ENCODE measurements at regions not wholly inside any gene's neighbourhood (a gene's known extent, or its start where the extent isn't known, plus 50 kb on each side); places are given as distances from the start of the nearest gene placed in this dataset.
A peak's percentile ranks its signal among the peaks of the same experiment; 100 is the strongest.

DNA sequence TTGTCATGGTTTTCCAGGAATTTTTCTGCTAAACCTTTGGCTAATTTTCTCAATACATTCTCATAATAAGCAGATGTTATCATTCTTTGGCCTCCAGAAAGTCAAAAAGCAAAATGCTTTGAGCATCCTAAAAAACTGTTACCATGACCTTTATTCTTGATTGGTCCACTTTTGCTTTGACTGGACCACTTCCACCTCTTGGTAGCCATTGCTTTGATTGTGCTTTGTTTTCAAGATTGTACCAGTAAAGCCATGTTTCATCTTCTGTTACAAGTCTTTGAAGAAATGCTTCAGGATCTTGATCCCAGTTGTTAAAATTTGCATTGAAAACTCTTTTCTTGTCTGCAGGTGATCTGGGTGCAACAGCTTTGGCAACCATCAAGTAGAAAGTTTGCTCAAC is 180.1 kb downstream of the DUSP6 start:
- Histone ChIP-seq H3K27ac (peak overlapping the region; percentile 77), H3K9me3 (no peaks in the 10 kb centered on the region), H3K4me3 (ENCODE audit: low read depth in 1 of 2, low read length in 1 of 2) (no peak overlapping the region), H3K4me1 (ENCODE audit: control insufficient read depth in 1 of 2, insufficient read depth in 1 of 2, low read depth in 1 of 2, low read length in 1 of 2) (peaks cover 28 to 38% of the 10 kb centered on the region in 2 experiments), H3K27me3 (no peaks in the 10 kb centered on the region), H3K36me3 (no peaks in the 10 kb centered on the region)
- TF ChIP-seq, protein P1, sequence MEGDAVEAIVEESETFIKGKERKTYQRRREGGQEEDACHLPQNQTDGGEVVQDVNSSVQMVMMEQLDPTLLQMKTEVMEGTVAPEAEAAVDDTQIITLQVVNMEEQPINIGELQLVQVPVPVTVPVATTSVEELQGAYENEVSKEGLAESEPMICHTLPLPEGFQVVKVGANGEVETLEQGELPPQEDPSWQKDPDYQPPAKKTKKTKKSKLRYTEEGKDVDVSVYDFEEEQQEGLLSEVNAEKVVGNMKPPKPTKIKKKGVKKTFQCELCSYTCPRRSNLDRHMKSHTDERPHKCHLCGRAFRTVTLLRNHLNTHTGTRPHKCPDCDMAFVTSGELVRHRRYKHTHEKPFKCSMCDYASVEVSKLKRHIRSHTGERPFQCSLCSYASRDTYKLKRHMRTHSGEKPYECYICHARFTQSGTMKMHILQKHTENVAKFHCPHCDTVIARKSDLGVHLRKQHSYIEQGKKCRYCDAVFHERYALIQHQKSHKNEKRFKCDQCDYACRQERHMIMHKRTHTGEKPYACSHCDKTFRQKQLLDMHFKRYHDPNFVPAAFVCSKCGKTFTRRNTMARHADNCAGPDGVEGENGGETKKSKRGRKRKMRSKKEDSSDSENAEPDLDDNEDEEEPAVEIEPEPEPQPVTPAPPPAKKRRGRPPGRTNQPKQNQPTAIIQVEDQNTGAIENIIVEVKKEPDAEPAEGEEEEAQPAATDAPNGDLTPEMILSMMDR (IDR thresholded peaks at IDR 0.05): no peak

DNA sequence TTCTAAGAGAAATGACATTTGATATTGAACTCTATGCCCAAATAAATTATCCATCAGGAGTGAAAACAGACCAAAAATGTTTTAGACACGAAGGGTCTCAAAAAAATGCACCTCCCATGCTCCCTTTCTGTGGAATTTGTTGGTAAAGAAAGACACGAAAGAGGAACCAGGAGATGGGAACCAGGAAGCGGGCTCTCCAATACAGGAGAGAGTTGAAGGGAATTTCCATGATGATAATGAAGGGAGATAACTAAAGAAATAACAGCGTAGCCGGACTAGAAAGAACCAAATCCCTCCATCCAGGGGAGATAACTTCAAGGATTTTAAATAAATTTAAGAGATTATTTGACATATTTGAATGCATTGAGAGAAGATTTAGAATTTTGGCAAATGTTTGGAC is 183.0 kb downstream of the DUSP6 start:
- TF ChIP-seq, protein P1 (IDR thresholded peaks at IDR 0.05): no peak
- H3K4me3 ChIP-seq (ENCODE audit: low read depth in 1 of 2, low read length in 1 of 2): no peak overlapping the region

DNA sequence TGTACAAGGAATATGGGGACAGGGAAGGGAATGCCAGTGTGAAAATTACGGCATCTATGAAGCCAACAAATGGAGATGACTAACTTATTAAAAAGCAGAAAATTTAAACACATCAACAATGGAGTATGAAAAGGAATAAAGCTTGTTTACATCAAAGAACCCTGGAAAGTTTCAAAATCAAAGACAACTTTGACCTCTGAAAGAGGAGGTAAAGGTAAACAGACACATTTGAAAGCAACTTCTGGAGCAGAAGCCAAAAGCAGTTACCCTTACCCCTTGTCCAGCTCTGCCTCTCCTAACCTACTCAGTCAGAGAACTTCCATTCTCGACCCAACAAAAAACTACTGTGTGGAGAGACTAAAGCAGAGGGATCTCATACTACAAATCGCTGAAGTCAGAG is 184.3 kb downstream of the DUSP6 start:
- Histone ChIP-seq H3K4me1 (ENCODE audit: control insufficient read depth in 1 of 2, insufficient read depth in 1 of 2, low read depth in 1 of 2, low read length in 1 of 2) (peaks cover 52 to 62% of the 10 kb centered on the region in 2 experiments), H3K27ac (peak overlapping the region; percentile 98), H3K27me3 (no peaks in the 10 kb centered on the region), H3K36me3 (no peaks in the 10 kb centered on the region), H3K9me3 (no peaks in the 10 kb centered on the region), H3K4me3 (ENCODE audit: low read depth in 1 of 2, low read length in 1 of 2) (no peak overlapping the region)
- TF ChIP-seq, protein P1 (IDR thresholded peaks at IDR 0.05): no peak

More for the DNA sequence above, 183.0 kb downstream of the DUSP6 start:
- no peak overlapping the region for H3K27ac ChIP-seq
- H3K9me3 ChIP-seq: no peaks in the 10 kb centered on the region
- no peaks in the 10 kb centered on the region for H3K27me3 ChIP-seq
- peaks cover 47 to 58% of the 10 kb centered on the region in 2 experiments for H3K4me1 ChIP-seq (ENCODE audit: control insufficient read depth in 1 of 2, insufficient read depth in 1 of 2, low read depth in 1 of 2, low read length in 1 of 2)
- no peaks in the 10 kb centered on the region for H3K36me3 ChIP-seq

DNA sequence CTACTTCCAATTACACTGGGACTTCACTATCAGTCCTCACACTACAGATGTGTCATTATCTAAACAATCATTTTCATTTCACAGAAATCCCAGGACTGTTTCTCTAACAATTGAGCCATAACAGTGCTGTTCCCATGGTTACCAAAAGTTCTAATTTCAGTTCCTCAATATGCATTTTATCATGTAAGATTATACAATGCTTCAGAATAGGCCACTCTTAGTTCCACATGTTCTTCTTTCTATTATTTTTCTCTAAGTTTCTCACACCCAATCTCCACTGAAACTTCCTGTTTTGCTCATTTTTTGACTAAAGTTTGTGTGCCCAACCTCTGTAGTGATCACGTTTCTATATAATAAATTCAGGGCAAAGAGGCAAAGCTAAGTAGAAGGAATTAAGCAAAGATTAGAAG is 185.8 kb downstream of the DUSP6 start:
- Histone ChIP-seq H3K9me3 (no peaks in the 10 kb centered on the region), H3K27me3 (no peaks in the 10 kb centered on the region), H3K36me3 (no peaks in the 10 kb centered on the region), H3K4me1 (ENCODE audit: control insufficient read depth in 1 of 2, insufficient read depth in 1 of 2, low read depth in 1 of 2, low read length in 1 of 2) (peaks cover 54 to 66% of the 10 kb centered on the region in 2 experiments), H3K27ac (peak overlapping the region; percentile 98), H3K4me3 (ENCODE audit: low read depth in 1 of 2, low read length in 1 of 2) (peak overlapping the region in 1 of 2 experiments; percentile 19)
- TF ChIP-seq, protein P1 (IDR thresholded peaks at IDR 0.05): no peak

DNA sequence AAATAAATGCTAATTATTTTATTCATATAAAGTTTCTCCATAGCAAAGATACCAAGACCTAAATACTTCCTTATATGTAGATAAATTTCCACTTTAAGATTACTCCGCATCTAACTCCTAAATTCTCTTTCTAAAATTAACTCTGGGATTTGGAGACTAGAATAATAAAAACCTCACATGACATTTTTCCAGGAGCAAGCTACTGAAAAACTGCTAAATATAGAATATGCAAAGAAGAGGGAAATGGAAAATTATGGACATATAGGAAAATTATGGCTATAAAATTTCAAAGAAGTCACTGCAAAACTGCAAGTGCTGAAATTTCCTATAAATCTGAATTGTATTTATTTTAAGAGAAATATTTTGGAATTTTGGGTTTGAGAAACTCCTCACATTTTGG is 186.2 kb downstream of the DUSP6 start:
- TF ChIP-seq, protein P1 (IDR thresholded peaks at IDR 0.05): no peak
- H3K27ac ChIP-seq: peak overlapping the region; percentile 98
- no peaks in the 10 kb centered on the region for H3K27me3 ChIP-seq
- no peaks in the 10 kb centered on the region for H3K36me3 ChIP-seq
- peak overlapping the region in 1 of 2 experiments; percentile 19 for H3K4me3 ChIP-seq (ENCODE audit: low read depth in 1 of 2, low read length in 1 of 2)
- H3K4me1 ChIP-seq (ENCODE audit: control insufficient read depth in 1 of 2, insufficient read depth in 1 of 2, low read depth in 1 of 2, low read length in 1 of 2): peaks cover 58 to 70% of the 10 kb centered on the region in 2 experiments
- no peaks in the 10 kb centered on the region for H3K9me3 ChIP-seq

DNA sequence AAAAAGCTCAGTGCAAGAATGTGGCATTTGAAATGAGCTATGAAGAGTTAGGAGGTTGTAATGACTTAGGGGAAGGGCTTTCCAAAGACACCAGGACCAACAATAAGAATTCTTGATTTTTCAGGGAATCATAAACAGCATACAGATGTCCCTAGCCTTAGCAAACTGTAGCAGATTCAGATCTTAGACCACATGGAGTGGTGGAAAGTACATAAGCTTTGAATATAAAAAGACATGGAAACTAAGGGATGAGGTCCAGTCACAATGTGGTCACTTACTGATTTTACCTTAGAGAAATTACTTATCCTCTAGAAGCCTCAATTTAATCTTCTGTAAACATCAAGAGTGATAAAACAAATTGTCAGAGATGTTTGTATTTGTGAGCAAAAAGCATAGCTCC is 186.6 kb downstream of the DUSP6 start:
- Histone ChIP-seq H3K27ac (peak overlapping the region; percentile 98), H3K4me3 (ENCODE audit: low read depth in 1 of 2, low read length in 1 of 2) (peak overlapping the region in 1 of 2 experiments; percentile 19), H3K36me3 (no peaks in the 10 kb centered on the region), H3K9me3 (no peaks in the 10 kb centered on the region), H3K27me3 (no peaks in the 10 kb centered on the region), H3K4me1 (ENCODE audit: control insufficient read depth in 1 of 2, insufficient read depth in 1 of 2, low read depth in 1 of 2, low read length in 1 of 2) (peaks cover 62 to 74% of the 10 kb centered on the region in 2 experiments)
- TF ChIP-seq, protein P1 (IDR thresholded peaks at IDR 0.05): no peak
